Activated CD4-positive, alpha-beta T cell treated with anti-CD3 and anti-CD28 coated beads, Interleukin-2, Interleukin-4, amounts not matched to agents 100 ng/mL and 50 ng/mL, durations not matched to agents 16 hours and 8 hours (primary cell): ENCODE measurements at regions not wholly inside any gene's neighbourhood (a gene's known extent, or its start where the extent isn't known, plus 50 kb on each side); places are given as distances from the start of the nearest gene placed in this dataset.

Source experiments
- DNase-seq: peaks from one replicate; pipeline ENCODE4 v3.0.0-alpha.2; 2020; ENCODE audit warnings: low spot score

- DNase-seq, result no peak
Measured at GRCh38 chr12:97275728-97276590, 186.6 kb upstream of the RMST start.

GRCh38 chr12:97276661-97277429, 185.8 kb upstream of the RMST start:
- DNase-seq, result no peak

DNA sequence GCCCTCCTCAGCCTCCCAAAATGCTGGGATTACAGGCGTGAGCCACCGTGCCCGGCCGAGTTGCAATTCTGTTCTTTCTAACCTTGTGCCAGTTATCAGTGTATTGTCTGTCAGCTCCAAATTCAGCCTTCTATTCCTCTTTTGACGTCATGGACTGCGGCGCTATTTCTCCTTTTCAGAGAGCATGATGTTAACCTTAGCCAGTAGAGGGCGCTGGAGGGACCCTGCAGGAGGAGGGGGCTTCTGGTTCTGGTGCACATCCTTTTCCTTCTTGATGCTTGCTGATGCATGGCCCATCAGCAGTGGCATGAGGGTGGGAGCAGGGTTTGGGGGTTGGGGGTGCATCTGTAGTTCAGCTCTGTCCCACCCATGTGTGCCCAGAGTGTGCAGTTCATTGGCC, 179.3 kb upstream of the RMST start:
- DNase-seq, result peak; percentile 6

- no peak for DNase-seq
Measured at GRCh38 chr12:97288531-97288930, 174.1 kb upstream of the RMST start.

- no peak for DNase-seq
Measured at GRCh38 chr12:97292588-97292987, 170.0 kb upstream of the RMST start.

DNA sequence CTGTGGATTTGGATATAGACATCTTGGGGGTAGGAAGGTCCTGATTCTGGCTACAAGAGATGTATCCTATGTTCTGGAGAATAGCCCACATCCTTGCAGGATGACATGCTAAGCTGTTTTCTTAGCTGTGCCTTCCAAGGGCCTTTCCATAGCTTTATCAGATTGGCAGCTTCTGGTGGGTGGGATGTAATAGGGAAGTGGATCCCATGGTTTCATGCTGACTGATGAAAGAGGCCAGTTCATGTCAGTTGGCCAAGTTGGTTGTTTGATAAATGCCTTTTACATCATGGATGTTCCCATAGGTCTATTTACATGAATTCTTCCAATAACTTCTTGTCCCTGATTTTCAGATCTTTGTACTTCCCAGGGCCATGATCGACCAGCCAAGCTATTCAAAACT, 169.1 kb upstream of the RMST start:
- DNase-seq, result no peak

- no peak for DNase-seq
Measured at GRCh38 chr12:97299847-97300246, 162.8 kb upstream of the RMST start.

DNA sequence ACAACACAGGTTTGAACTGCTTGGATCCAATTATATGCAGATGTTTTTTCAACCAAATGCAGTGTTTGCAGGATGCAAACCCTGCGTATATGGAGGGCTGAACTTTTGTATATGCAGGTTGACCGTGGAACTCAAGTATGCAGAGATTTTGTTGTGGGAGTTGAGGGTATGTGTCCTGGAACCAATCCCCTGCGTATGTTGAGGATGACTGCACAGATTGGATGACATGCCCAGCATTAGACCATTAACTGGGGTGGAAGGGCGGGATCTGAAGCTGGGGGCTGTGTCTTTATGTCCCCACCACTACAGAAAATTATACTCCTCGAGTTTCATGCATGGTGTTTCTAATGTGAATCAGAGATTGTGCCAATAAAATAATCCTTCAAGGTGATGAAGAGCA, 162.2 kb upstream of the RMST start:
- no peak for DNase-seq

- DNase-seq, result no peak
Measured at GRCh38 chr12:97300891-97301290, 161.7 kb upstream of the RMST start.

- no peak for DNase-seq
Measured at GRCh38 chr12:97301576-97301975, 161.0 kb upstream of the RMST start.

DNA sequence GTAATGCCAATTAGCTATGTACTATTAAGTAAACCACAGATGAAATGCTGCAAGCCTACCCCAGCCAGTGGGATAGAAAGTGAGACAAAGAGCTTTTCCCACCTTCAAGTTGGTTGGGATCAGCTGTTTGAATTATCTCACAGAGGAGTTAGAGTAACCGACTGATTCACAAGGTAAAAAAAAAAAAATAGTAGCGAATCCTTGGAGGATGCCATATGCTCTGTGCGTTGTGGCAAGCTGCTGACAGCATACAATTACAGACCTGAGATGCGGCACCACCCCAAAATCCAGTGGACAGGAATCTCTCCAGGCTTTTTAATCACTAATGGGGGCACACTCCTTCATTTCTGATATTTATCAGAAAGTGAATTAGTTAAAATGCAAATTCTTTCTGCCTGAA, 157.0 kb upstream of the RMST start:
- no peak for DNase-seq

DNA sequence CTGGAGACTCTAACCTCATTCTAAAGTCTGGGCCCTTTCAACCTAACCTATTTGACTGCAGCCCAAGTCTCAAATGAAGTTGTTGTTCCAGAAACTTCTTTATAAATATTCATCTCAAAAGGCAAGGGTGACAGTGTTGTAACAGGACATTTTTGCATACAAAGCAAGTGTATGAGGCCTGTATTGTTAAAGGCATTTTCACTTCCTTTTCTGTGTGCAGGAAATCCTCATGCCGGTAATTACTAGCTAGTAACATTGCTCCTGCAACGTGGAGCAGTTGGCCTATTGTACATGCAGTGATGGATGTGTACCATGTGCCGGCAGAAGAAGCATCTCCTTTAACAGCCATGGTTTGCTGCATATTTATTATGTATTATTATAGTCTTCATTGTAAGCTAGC, 156.5 kb upstream of the RMST start:
- DNase-seq, result no peak

DNA sequence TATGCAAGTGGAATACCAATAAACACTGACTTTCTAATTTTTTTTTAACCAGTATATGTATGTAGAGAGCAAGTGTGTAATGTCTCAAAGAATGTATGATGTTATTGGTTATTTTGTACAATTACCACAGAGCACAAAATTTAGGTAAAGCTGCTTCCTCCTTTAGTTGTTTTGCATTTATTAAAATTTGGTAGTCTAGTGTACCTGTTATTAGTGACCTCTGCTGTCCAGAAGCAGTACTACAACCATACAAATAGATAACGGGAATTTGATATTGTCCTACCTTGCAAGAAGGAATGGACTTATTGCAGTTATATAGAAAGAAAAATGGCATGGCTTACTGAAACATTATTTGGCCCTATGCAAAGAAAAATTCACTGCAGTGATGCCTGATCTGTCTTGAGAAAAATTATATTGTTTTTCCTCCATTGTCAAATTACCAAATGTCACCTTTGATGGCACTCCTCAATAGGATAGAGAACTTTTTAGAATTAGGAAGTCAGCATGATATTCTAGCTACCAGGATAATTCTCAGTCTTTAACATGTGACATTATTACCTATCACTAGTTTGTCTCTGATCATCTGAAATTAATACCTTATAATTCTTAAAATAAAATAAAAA, 153.9 kb upstream of the RMST start:
- peak; percentile 53 for DNase-seq

DNA sequence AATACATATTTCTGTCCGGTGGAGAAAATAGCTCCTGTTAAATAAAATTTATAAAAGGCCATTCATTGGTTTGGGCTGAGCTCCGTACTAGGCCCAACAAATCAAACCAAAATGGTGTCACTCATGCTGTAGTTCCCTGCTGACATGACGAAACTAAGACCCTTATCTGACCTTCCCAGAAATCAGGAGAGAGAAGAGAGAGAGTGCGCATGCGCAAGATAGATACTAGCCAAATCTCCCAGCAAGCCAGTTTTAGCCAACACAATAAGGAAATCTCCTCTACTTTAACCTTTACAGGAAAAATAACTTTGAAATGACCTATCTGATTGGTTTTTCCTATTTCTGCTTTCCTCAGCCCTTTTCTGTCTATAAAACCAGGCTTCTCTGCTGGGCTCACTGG, 152.7 kb upstream of the RMST start:
- no peak for DNase-seq

DNA sequence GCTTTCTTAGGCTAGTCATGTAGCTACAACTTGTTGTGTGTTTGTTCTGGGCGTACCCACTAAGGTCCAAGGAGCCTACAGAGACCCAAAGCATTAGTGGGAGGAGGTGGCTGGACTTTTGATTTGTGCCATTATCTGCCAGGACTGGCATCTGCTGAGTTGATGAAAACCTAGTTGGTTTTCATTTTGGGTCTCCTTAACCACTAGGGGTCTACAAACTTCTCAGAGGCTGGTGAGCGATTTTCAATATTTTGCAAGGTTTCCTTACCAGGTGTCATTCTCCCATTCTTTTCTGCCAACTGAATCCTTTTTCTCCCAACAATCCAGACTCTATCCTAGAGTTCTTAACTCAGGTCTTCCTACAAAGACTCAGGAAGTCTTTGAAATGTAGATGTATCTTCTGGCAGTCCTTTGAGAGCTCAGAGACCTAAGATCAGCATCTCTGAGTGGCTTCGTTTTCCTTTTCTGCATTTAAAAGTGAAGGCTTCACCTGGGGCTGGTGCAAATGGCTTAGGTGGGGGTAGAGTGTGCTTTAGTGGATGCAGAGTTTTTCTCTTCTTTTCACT, 150.0 kb upstream of the RMST start:
- no peak for DNase-seq

DNA sequence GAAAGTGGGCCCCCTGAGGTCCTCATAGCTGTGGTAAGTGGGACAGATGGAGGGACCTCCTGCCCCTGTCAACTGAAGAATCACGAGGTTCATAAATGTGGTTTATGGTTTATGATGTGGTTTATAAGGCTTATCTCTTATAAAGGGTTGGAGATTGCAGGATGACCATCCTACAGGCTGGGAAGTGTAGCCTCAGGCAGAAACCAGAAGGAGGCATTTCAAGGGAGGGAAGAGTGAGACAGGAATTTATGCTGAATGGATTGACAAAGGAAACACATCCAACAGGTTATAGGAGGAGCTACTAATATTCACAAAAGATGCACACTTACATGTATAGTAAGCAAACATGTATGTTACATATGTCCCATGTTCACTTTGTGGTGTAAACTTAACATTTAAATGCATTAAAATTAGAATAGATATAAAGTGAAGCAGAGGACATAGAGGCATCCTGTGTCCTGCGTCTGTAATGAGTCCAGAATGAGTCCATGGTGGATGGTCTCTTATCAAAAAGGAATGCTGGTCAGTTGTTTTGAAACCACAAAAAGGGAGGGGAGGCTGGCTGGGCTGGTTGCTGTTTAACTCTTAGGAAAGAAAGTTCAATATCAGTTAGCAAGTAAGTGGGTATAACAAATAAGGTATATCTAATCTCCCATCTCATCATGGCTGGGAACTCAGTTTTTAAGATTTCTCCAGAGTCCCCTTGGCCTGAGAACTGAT, 149.0 kb upstream of the RMST start:
- no peak for DNase-seq

GRCh38 chr12:97316321-97316720, 146.3 kb upstream of the RMST start:
- no peak for DNase-seq

- no peak for DNase-seq
Measured at GRCh38 chr12:97321621-97322020, 141.0 kb upstream of the RMST start.

DNA sequence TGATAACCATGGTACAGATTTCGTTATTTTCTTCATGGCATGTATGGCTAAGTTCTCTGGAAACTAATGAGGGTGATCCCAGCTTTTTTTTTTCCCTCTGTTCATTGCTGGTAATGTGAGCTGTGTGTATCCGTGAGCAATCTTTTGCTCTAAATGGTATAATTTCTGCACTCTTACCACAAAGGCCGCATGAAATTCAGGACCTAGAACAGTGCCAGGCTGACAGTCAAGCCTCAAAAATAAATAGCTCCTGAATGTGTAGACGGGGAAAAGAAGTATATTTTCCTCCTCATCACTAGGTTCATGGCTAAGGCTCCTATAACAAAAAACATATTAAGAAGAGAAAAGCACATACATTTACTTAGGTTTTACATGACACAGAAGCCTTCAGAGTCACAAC, 140.2 kb upstream of the RMST start:
- no peak for DNase-seq

- DNase-seq, result no peak
Measured at GRCh38 chr12:97323154-97323553, 139.4 kb upstream of the RMST start.

DNA sequence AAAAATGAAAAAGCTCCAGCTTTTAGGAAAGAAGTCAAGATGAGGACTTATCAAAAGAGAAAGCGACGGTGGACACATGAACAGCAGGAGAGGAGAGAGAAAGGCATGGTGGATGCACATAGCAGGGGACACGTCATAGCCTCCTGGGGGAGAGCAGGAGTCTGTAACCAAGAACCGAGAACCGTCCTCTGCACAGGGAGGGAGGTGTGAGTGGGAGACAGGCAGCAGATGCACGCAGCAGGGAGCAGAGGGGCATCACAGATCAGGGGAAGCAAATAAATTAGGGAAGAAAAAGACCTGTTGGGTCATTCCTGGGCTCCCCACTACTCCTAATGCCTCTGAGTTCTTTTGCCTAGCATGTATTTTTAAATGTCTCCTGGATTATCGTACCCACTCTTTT, 138.1 kb upstream of the RMST start:
- no peak for DNase-seq

GRCh38 chr12:97335115-97335514, 127.5 kb upstream of the RMST start:
- no peak for DNase-seq
